ENCODE measurements at regions not wholly inside any gene's neighbourhood (a gene's known extent, or its start where the extent isn't known, plus 50 kb on each side); places are given as distances from the start of the nearest gene placed in this dataset.

DNA sequence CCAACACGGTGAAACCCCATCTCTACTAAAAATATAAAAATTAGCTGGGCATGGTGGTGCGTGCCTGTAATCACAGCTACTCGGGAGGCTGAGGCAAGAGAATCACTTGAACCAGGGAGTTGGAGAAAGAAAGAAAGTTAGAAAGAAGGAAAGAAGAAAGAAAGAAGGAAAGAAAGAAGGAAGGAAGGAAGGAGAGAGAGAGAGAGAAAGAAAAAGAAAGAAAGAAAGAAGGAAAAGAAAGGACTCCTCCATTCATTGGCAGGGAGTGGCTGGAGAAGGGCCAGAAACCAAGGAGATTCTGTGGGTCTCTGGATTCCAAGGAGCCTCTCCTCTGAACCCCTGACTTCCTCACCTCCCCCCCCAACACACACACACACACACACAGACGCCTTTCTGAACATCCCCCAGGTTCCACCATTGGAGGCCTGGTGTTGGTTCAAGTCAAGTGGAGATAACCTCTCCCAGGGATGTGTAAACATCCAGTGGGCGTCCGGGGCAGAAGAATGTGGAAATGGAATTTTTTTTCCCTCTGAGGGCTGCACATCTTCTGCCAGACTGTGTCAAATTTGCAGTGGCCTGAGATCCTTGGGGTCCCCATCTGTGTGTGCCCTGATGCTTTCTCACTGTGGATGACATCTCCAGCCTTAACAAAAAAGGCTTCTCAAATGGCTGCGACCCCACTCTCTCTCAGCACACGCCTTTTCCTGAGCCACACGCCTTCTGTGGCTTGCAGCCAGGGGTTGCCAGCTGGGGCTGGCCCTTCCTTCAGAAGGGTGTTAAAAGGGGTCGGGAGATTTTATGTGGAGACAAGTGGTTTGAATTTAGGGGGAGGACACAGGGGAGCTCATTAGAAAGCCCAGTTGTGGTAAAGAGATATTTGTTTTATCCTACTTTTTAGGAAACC, 109.3 kb upstream of the HAND1 start:
- no peak for DNase-seq

DNA sequence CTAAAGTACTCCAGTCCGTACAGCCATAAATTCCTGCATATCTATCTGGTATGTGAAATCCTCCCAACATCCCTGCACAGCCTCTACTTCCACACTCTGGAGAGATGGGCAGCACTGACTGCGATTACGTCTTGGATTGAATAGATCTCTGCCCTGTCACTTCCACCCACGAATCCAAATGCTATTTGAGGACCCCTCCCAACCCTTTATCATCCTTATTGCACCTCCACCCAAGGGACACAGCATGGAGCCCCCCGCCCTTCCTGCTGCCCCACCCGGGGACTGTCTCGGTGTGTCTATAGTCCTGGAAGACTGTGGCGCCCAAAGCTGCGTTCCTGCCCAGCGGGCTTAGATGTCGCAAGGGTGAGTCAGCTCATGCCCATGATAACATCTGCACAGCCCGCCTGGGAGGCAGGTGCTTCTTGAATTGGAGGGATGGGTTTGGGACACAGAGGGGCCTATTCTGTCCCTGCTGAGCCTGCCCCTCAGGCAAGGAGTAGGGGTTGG, 105.7 kb upstream of the HAND1 start:
- no peak for DNase-seq

- no peak for DNase-seq
These were observed 102.4 kb upstream of the HAND1 start for GRCh38 chr5:154580422-154580821.

GRCh38 chr5:154577416-154577815, 99.4 kb upstream of the HAND1 start:
- no peak for DNase-seq

- DNase-seq: no peak
These were observed 98.4 kb upstream of the HAND1 start for GRCh38 chr5:154576429-154576806.

- no peak for DNase-seq
These were observed 97.8 kb upstream of the HAND1 start for GRCh38 chr5:154575546-154576428.

GRCh38 chr5:154573011-154573410, 95.0 kb upstream of the HAND1 start:
- DNase-seq: no peak

DNA sequence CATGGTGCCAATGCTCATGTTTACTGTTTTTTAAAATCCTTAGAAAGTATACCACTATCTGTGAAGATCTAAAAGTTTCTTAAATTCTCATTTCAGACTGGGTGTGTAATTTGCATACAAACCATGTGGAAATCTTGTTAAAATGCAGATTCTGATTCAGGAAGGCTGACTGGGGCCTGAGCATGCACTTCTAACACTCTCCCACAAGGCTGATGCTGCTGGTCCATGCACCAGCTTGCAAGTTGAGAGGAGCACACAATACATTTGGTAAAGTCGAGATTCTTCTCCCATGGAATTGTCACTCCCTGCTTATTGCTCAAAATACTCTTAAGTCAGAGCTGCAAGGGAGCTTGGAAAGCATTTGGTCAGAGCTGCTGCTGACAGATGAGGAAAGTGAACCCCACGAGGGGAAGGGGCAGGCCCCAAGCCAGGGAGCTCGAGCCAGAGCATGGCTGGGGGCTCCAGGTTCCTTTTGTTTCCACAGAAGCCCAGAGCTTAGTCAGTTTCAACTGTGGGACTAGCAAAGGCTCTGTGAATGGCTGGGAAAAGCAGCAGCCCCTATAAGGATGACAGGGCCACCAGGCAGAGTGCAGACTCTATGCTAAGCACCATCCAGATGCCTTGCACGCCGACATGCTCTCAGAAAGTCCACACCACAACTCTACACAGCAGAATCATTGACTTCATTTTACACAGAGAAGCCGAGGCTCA, 93.5 kb upstream of the HAND1 start:
- no peak for DNase-seq

- no peak for DNase-seq
These were observed 92.7 kb upstream of the HAND1 start for GRCh38 chr5:154570572-154571324.

DNA sequence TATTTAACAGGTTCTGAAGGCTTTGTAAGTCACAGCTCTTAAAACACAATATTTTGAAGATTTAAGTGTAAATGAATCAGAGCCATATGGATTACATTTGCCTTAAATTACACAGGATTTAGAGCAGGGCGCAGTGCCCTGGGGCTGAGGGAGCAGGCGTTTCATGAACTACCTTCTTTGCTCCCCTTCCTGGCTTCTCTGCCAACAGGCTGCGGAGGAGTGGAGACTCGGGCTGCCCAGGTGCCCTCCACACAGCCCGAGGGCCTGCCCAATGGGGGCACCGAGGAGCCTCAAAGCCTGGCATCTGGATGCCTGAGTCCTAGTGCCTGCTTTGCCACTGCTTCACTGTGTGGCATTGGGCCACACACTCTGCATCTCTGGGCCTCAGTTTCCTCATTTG, 90.6 kb upstream of the HAND1 start:
- DNase-seq: no peak

- no peak for DNase-seq
These were observed 89.1 kb upstream of the HAND1 start for GRCh38 chr5:154567155-154567554.

- no peak for DNase-seq
These were observed 88.2 kb upstream of the HAND1 start for GRCh38 chr5:154566146-154566680.

- DNase-seq: no peak
These were observed 87.1 kb upstream of the HAND1 start for GRCh38 chr5:154565123-154565522.

GRCh38 chr5:154562244-154562880, 84.3 kb upstream of the HAND1 start:
- no peak for DNase-seq

- DNase-seq: no peak
These were observed 81.6 kb upstream of the HAND1 start for GRCh38 chr5:154559398-154560276.

GRCh38 chr5:154557548-154557947, 79.5 kb upstream of the HAND1 start:
- no peak for DNase-seq

DNA sequence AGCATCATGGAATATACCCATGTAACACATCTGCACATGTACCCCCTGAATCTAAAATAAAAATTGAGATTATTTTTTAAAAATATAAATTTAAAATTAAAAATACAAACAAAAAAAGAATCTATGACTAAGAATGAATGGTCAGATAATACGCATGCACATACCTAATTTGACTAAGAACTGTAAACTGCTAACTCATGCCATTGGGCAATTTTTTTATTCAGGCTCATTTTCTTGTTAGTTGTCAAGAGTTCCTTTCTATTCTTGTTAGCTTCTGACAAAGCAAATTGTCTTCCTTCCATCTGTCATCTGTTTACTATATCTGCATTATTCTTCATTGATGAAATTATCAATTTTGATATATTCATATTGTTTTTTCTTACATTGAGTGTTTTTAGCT, 69.5 kb upstream of the HAND1 start:
- DNase-seq: no peak

DNA sequence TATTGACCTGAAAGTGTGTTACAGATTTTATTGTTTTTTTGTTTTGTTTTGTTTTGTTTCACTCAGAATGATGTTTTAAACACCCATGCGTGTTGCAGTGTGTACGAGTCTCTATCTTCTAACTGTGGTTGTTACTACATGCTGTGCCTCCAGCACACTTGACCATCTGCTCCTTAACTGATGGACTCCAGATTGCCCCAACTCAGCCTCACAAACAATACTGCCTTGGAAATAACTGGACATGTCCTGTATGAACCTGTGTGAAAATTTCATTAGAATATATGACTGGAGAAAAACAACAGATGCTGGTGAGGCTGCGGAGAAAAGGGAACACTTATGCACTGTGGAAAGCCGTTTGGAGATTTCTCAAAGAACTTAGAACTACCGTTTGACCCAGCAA, 68.7 kb upstream of the HAND1 start:
- no peak for DNase-seq

DNA sequence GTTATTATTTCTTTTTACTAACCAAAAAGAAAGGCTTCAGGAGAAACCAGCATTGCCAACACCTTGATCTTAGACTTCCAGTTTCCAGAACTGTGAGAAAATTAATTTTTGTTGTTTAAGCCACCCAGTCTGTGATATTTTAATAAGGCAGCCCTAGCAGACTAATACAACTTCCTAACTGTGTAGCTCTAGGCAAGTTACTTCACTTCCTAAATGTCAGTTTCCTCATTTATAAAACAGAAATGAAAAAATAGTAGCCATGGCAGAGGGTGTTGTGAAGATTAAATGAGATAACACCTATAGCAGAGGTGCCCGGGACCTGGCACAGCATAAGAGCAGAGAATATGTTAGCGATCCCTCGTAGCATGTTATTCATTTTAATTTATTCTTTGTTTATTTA, 66.6 kb upstream of the HAND1 start:
- DNase-seq: no peak

DNA sequence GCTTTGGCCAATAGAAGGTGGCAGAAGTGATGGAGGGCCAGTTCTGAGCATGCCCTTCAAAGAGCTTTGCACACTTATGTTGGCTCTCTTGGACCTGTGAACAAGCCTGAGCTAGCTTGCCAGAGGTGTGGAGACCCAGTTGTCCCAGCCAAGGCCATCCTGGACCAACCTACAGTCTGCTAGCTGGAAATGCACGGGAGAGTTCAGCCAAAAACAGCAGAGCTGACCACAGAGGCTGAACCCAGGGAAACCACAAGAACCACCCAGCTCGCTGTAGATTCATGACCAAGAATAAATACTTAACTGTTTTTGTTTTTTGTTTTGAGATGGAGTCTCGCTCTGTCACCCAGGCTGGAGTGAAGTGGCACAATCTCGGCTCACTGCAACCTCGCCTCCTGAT, 65.4 kb upstream of the HAND1 start:
- no peak for DNase-seq

DNA sequence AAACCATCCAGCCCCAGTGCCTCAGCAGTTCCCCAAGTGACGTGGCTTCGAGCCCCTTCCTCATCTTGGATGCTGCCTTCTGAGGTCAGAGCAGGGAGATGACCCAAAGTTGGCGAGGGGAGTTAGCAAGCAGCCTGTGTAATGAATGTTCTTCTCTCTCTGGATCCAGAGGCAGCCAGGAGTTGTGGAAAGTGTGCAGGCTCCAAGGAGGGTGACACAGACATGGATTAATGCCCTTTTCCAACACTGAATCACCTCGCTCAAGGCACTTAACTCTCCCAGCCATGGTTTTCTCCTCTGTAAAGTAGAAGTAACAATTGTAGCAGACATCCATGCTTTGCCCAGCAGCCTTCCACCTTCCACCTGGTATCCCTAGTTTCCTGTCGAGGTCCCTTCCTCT, 64.6 kb upstream of the HAND1 start:
- no peak for DNase-seq
